Muscle of back (tissue), 3 donors: ENCODE measurements at regions not wholly inside any gene's neighbourhood (a gene's known extent, or its start where the extent isn't known, plus 50 kb on each side); places are given as distances from the start of the nearest gene placed in this dataset.

Source experiments
- DNase-seq, 3 donors: peaks; one replicate each; pipeline versions ENCODE4 v3.0.0 to v3.0.0-alpha.2; 2013

GRCh38 chr11:116507016-116507415 is 265.8 kb downstream of the BUD13 start:
- no peak for DNase-seq

GRCh38 chr11:116506263-116506825 is 266.4 kb downstream of the BUD13 start:
- DNase-seq: no peak

- no peak for DNase-seq
These were observed 267.2 kb downstream of the BUD13 start for GRCh38 chr11:116505298-116506262.

GRCh38 chr11:116504541-116505297 is 268.1 kb downstream of the BUD13 start:
- no peak for DNase-seq

- DNase-seq: no peak
These were observed 269.3 kb downstream of the BUD13 start for GRCh38 chr11:116503216-116504160.

GRCh38 chr11:116502641-116503061 is 270.1 kb downstream of the BUD13 start:
- DNase-seq: peak in 1 of 3 donors; percentile 11

GRCh38 chr11:116501728-116502127 is 271.1 kb downstream of the BUD13 start:
- no peak for DNase-seq

GRCh38 chr11:116500947-116501602 is 271.7 kb downstream of the BUD13 start:
- peak in 1 of 3 donors; percentile 26 for DNase-seq

GRCh38 chr11:116500026-116500946 is 272.5 kb downstream of the BUD13 start:
- peak in 1 of 3 donors; percentile 19 for DNase-seq

- DNase-seq: peak; percentile 53 to 78 (median 70)
These were observed 273.3 kb downstream of the BUD13 start for GRCh38 chr11:116499396-116500003.

GRCh38 chr11:116498161-116498560 is 274.6 kb downstream of the BUD13 start:
- no peak for DNase-seq

GRCh38 chr11:116492600-116492999 is 280.2 kb downstream of the BUD13 start:
- no peak for DNase-seq

GRCh38 chr11:116488836-116489389 is 283.9 kb downstream of the BUD13 start:
- no peak for DNase-seq

GRCh38 chr11:116485425-116485824 is 287.4 kb downstream of the BUD13 start:
- DNase-seq: no peak

- no peak for DNase-seq
These were observed 290.1 kb downstream of the BUD13 start for GRCh38 chr11:116482716-116483115.

GRCh38 chr11:116481126-116481675 is 291.6 kb downstream of the BUD13 start:
- no peak for DNase-seq

GRCh38 chr11:116478669-116479668 is 293.8 kb downstream of the BUD13 start:
- no peak for DNase-seq
